GM13976 (cell line): ENCODE measurements at regions not wholly inside any gene's neighbourhood (a gene's known extent, or its start where the extent isn't known, plus 50 kb on each side); places are given as distances from the start of the nearest gene placed in this dataset.

ENCODE experiments used
- DNase-seq: peaks from one replicate; pipeline ENCODE4 v3.0.0; 2012; ENCODE audit warnings: low spot score
- in situ Hi-C: fragments of 300-500 bp; cut with MboI; formaldehyde crosslinking; loops from one replicate; pipeline ENCODE4 v1.12.0; 2022; ENCODE audit warnings: low sequenced_read_pairs, mixed read lengths, inconsistent platforms; ENCODE audit not compliant: unreplicated experiment
- TF ChIP-seq, protein P1 (sequence below): IDR thresholded peaks from 2 replicates; pipeline ENCODE4 v1.5.1; 2012; ENCODE audit warnings: borderline replicate concordance, mild to moderate bottlenecking; ENCODE audit not compliant: insufficient read depth; ENCODE audit errors: extremely low read depth, missing control alignments, control extremely low read depth

DNA sequence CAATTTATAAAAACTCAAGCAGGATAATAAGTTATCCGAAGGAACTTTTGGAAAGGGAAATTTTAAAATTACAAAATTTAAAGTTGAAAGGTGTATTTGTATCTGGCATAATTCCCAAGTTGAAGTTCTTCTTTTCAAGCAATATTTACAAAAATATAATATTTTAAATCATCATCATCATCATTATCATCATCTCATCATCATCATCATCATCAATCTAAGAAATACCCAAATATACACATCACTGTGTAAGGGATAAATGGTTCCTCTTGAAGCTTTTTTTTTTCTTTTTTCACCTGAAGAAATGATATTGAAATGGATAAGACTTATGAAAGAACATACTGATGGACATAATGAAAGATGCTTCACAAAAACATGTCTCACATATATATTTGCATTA lies 254.9 kb upstream of the ARRDC3 start:
- in situ Hi-C loops: no loop called here
- no peak for DNase-seq
- TF ChIP-seq, protein P1, sequence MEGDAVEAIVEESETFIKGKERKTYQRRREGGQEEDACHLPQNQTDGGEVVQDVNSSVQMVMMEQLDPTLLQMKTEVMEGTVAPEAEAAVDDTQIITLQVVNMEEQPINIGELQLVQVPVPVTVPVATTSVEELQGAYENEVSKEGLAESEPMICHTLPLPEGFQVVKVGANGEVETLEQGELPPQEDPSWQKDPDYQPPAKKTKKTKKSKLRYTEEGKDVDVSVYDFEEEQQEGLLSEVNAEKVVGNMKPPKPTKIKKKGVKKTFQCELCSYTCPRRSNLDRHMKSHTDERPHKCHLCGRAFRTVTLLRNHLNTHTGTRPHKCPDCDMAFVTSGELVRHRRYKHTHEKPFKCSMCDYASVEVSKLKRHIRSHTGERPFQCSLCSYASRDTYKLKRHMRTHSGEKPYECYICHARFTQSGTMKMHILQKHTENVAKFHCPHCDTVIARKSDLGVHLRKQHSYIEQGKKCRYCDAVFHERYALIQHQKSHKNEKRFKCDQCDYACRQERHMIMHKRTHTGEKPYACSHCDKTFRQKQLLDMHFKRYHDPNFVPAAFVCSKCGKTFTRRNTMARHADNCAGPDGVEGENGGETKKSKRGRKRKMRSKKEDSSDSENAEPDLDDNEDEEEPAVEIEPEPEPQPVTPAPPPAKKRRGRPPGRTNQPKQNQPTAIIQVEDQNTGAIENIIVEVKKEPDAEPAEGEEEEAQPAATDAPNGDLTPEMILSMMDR: no peak

DNA sequence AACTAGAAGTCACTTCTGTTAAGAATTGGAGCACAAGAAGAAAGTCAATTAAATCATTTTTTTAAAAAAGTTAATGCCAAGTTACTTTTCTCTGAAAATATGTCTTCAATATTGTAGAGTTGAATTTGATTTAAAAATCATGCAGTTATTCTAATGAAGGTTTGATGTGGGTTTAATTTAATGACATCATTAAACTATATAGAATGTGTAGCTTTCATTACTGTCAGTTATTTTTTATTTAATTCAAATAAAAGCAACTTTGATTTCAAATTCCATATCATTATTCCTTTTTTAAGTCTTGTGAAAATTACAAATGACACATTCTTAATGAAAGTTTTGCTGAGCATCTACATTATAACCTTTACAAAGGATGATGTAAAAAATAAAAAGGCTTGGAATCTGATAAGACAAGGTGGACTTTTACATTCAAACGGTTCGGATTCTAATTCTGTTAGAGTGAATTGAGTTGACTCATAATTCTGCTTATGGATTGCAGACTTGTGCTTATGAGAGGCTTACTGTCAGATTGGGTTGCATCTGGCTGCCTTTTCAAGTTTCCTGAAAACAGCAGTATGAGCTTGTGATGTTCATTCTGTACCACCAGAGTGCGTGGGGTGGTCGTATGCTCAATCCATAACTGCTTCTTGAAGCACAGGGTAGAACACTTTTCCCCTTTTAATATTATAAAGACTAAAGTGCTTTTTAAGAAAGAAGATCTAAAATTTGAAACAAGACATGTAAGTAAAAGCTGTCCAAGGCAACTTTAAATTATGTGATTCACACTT lies 253.0 kb upstream of the ARRDC3 start:
- in situ Hi-C loops: no loop called here
- TF ChIP-seq, protein P1: no peak
- DNase-seq: no peak

DNA sequence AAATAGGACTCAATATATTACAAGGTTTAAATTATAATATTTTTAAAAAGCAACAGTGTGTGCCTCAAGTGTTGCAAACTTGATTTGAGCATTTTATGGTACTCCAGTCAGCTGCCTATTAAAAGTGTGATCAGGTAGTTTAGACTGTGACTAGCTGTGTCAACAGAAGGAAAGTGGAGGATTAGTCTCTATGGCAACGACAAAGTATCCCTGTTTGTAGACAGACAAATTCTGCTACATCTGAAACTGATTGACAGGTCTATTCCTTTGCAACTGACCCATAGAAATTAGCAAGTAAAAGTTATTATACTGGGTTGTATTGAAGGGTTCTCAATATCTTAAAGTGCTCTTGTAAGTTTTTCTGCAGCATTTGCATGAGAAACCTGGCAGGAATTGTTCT lies 249.8 kb upstream of the ARRDC3 start:
- in situ Hi-C loops: no loop called here
- TF ChIP-seq, protein P1: no peak
- no peak for DNase-seq

DNA sequence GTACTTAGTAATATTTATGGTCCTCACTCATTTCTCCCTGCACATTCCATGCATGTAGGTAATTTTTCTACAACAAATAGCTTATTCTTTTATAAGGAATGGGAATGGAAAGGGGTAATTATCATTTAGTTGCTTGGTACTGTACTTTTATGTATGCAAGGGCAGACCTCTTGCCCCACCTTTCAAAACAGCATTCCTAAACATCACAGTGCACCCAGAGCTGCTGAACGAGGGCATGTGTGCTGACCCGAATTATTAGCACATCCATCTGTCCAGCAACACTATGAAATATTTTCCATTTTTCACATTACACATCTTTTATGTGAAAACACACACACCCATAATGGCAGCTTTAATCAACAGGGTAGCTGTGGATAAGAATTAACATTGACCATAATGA lies 228.6 kb upstream of the ARRDC3 start:
- in situ Hi-C loops: no loop called here
- TF ChIP-seq, protein P1: no peak
- DNase-seq: no peak

DNA sequence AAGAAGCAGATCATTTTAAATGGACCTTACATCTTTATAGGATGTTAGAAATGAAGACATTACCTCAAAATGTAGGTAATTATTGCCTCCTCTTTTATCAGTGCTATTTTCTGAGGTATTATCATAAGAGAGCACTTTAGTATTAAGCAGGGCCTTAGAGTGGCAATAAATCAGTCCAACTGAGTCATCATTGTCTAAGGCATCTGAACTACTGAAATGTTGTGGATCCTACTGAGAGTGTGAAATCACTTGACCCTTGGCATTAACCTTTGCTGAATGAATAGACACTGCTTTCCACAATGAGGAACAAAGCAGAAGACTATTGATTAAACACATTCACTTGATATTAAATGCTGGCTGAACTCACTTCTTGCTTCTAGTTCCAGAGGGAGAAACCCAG lies 224.6 kb upstream of the ARRDC3 start:
- TF ChIP-seq, protein P1: no peak
- in situ Hi-C loops: no loop called here
- no peak for DNase-seq

DNA sequence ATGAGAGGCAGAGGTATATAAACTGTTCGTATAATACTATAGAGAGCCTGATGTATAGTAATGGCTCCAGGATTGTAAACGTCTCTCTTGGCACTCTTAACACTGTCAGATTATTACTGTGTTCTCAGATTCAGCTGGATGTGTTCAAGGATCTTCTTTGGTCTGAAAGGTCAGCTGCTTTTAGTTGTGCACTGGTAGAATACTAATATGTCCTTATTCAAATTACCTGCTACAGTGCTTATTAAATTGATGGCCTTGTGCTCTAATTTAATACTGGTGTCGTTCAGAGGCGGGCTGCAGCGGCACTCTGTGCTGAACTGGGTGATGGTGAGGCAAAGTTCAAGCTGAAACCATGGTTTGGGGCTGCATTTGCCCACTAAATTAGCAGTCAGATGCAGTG lies 216.7 kb upstream of the ARRDC3 start:
- in situ Hi-C loops: no loop called here
- TF ChIP-seq, protein P1: no peak
- DNase-seq: no peak
